ENCODE measurements at regions not wholly inside any gene's neighbourhood (a gene's known extent, or its start where the extent isn't known, plus 50 kb on each side); places are given as distances from the start of the nearest gene placed in this dataset.

- no peak for DNase-seq (ENCODE audit: low spot score)
These were observed 66.3 kb upstream of the SP4 start for GRCh38 chr7:21361413-21362125.

GRCh38 chr7:21364801-21365271 is 63.0 kb upstream of the SP4 start:
- DNase-seq (ENCODE audit: low spot score): no peak

GRCh38 chr7:21365866-21366624 is 61.8 kb upstream of the SP4 start:
- DNase-seq (ENCODE audit: low spot score): no peak

- DNase-seq (ENCODE audit: low spot score): no peak
These were observed 60.8 kb upstream of the SP4 start for GRCh38 chr7:21367081-21367480.

GRCh38 chr7:21367537-21367936 is 60.3 kb upstream of the SP4 start:
- no peak for DNase-seq (ENCODE audit: low spot score)

DNA sequence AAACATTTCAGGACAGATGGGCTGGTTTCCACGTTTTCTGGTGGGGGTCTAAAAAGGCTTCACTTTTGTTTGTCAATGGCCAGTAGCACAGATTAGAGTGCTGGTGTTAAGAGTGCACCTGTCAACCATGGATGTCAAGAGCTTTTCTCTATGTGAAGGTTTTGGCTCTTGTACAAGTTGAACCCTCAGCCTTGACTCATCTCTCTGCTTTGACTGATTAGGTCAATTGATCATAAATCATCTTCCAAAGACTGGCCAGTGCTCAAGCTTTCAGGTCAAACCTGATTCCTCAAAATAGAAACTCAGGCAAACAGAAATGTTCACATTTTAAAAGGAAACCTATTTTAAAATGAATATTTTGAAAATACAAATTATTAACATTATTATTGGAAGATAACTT is 59.6 kb upstream of the SP4 start:
- no peak for DNase-seq (ENCODE audit: low spot score)

GRCh38 chr7:21370283-21370982 is 57.5 kb upstream of the SP4 start:
- no peak for DNase-seq (ENCODE audit: low spot score)

DNA sequence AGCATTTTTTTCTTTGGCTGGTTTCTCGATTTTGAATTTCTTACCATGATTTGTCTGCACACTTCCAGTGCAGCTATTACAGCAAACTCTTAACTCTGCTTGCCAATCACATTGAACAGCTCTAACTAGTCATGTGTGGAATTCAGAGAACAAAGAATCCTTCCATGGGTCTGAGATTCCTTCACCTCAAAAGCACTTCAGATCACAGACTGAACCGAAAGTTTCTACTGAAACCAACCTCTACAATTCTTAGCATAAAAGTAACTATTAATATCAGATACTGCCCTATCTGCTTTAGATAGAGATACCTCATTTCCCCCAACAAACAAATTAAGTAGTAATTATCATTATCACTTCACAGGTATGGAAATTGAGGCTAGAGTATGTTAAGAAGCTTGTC is 56.5 kb upstream of the SP4 start:
- no peak for DNase-seq (ENCODE audit: low spot score)

DNA sequence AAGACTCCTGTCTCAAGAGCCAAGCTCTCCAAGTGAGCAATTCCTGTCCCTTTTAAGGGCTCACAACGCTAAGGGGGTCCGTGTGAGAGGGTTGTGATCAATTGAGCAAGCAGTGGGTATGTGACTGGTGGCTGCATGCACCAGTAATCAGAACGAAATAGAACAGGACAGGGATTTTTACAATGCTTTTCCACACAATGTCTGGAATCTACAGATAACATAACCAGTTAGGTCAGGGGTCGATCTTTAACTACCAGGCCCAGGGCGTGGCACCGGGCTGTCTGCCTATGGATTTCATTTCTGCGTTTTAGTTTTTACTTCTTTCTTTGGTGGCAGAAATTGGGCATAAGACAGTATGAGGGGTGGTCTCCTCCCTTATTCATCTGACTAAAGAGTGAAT is 54.9 kb upstream of the SP4 start:
- DNase-seq (ENCODE audit: low spot score): peak; percentile 10

DNA sequence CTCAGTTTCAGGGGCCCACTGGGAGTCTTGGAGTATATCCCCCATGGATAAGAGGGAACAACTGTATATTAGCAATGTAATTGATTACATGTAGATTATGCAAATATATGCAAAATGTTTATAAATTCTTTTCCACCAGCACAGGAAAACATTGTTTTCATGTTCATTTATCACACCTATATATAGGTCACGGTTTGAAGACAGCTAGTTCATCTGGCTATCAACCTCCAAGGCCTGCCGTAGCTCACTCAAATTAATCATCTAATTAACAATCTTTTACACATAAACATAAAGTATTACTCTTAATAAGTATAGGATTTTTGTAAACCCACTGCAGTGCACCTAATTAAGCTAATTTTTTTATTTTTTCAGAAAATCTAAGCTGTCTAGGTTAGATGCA is 53.7 kb upstream of the SP4 start:
- no peak for DNase-seq (ENCODE audit: low spot score)

- no peak for DNase-seq (ENCODE audit: low spot score)
These were observed 50.3 kb upstream of the SP4 start for GRCh38 chr7:21377545-21377944.

All from hematopoietic multipotent progenitor cell treated with erythropoietin and hydrocortisone succinate and interleukin-3 and kit ligand, for 15 days (in vitro differentiated cells).